Sigmoid colon (tissue), 6 donors: ENCODE measurements at regions not wholly inside any gene's neighbourhood (a gene's known extent, or its start where the extent isn't known, plus 50 kb on each side); places are given as distances from the start of the nearest gene placed in this dataset.

ENCODE experiments used
- DNase-seq: peaks from one replicate; pipeline ENCODE4 v3.0.0-alpha.2; 2019
- H3K27ac ChIP-seq, 4 donors: fragments of 200-600 bp; sonication (generic); one replicate each; pipeline ENCODE4 v1.5.1; 2016 to 2019; ENCODE audit warnings: mild to moderate bottlenecking in 1 of 4
- H3K27me3 ChIP-seq, 3 donors: fragments of 200-600 bp; sonication (generic); one replicate each; pipeline ENCODE4 v1.5.1; 2019; ENCODE audit warnings: mild to moderate bottlenecking in 1 of 3
- H3K36me3 ChIP-seq, 4 donors: fragments of 200-600 bp; sonication (generic); one replicate each; pipeline ENCODE4 v1.5.1; 2016 to 2019
- H3K4me1 ChIP-seq, 4 donors: fragments of 200-600 bp; sonication (generic); one replicate each; pipeline ENCODE4 v1.5.1; 2017 to 2019
- H3K4me3 ChIP-seq, 4 donors: fragments of 200-600 bp; sonication (generic); one replicate each; pipeline ENCODE4 v1.5.1; 2017 to 2019; ENCODE audit warnings: mild to moderate bottlenecking in 2 of 4, moderate library complexity in 1 of 4
- H3K9me3 ChIP-seq, 4 donors: fragments of 200-600 bp in 3 of 4; sonication (generic) in 3 of 4; one replicate each; pipeline versions ENCODE4 v1.5.1 to v1.6.1; 2013 to 2019
- CTCF ChIP-seq, 4 experiments: fragments of 450-650 bp in 3 of 4; fragments of 200-600 bp in 1 of 4; IDR thresholded peaks; one replicate each; pipeline ENCODE4 v1.5.1; 2016 to 2019; ENCODE audit warnings: antibody characterized with exemption in 4 of 4, mild to moderate bottlenecking in 3 of 4, moderate library complexity in 2 of 4
- EP300 ChIP-seq, 4 donors: sonication (generic); formaldehyde crosslinking; IDR thresholded peaks; one replicate each; pipeline ENCODE4 v1.6.1; 2017; ENCODE audit warnings: antibody characterized with exemption in 4 of 4
- POLR2A ChIP-seq, 2 donors: fragments of 450-650 bp; IDR thresholded peaks; one replicate each; pipeline ENCODE4 v1.6.1; 2016; ENCODE audit warnings: antibody characterized with exemption in 2 of 2, mild to moderate bottlenecking in 2 of 2, moderate library complexity in 2 of 2
- POLR2AphosphoS5 ChIP-seq, 4 donors: sonication (generic); formaldehyde crosslinking; IDR thresholded peaks; one replicate each; pipeline ENCODE4 v1.6.1; 2017; ENCODE audit warnings: antibody characterized with exemption in 4 of 4
- WGBS, 2 donors: extraction: QIAGEN DNeasy Blood & Tissue Kit; methylation state at CpG; one replicate each; pipeline ENCODE4 v1.1.7; 2013; 5-methylcytosine and 5-hydroxymethylcytosine counted together
- intact Hi-C: fragments of 100-400 bp; cut with DNase I; formaldehyde crosslinking; loops from one replicate; pipeline ENCODE4 v1.15.1; 2023
- donor health status: healthy with polysubstance abuse.
- donor health status: healthy.

- Histone ChIP-seq H3K27ac (no peak overlapping the region), H3K9me3 (peaks cover 0 to 6% (median 0%) of the 10 kb centered on the region in 4 donors), H3K27me3 (no peaks in the 10 kb centered on the region), H3K4me1 (no peaks in the 10 kb centered on the region), H3K4me3 (no peak overlapping the region), H3K36me3 (no peaks in the 10 kb centered on the region)
- WGBS, 2 donors, result 85 to 86% methylated on average over 13 of the region's 13 CpGs
- TF ChIP-seq EP300 (IDR thresholded peaks at IDR 0.05), result no peak
- no peak for TF ChIP-seq CTCF (IDR thresholded peaks at IDR 0.05)
- TF ChIP-seq POLR2AphosphoS5 (IDR thresholded peaks at IDR 0.05), result no peak
- no peak for DNase-seq
- intact Hi-C loops, result no loop called here
Observed at GRCh38 chr6:164144316-164144715, 729.8 kb downstream of the QKI start.

GRCh38 chr6:164142322-164142721 is 727.8 kb downstream of the QKI start:
- WGBS, 2 donors, result 79 to 80% methylated on average over 5 of the region's 5 CpGs
- DNase-seq, result no peak

DNA sequence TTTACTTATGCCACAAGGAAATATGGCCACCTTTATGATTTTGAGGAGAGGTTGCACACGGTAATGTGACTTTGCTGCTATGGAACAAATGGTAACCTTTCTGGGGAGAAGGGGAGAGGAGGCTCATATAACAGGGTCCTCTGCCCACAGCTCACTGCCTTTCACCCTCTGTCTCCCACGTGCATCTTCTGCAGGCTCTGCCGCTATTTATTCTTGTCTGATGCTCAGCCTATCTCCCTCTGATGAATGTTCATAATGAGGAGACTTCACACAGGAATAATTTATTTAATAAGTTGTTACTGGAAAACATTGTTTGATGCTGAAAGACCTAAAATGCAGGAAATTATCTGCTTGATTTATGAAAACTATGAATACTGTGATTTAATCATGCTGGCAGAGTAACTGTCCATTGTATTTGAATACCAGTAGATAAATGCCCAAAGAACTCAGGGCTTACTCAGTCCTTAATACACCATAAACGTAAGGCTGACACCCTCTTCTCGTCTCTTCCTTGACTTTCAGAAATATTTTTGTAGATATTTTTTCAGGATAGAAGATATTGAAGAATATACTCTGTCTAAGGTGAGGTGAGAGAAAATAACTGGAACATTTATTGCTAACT is 721.1 kb downstream of the QKI start:
- Histone ChIP-seq H3K9me3 (no peaks in the 10 kb centered on the region), H3K36me3 (no peaks in the 10 kb centered on the region), H3K27me3 (no peaks in the 10 kb centered on the region), H3K4me3 (no peak overlapping the region), H3K27ac (no peak overlapping the region), H3K4me1 (no peaks in the 10 kb centered on the region)
- intact Hi-C loops, result no loop called here
- no peak for DNase-seq
- TF ChIP-seq CTCF (IDR thresholded peaks at IDR 0.05), result no peak
- no peak for TF ChIP-seq POLR2A (IDR thresholded peaks at IDR 0.05)
- no peak for TF ChIP-seq POLR2AphosphoS5 (IDR thresholded peaks at IDR 0.05)
- no peak for TF ChIP-seq EP300 (IDR thresholded peaks at IDR 0.05)
- WGBS, 2 donors, result 82 to 87% methylated on average over 5 of the region's 5 CpGs

More at GRCh38 chr6:164142322-164142721, 727.8 kb downstream of the QKI start:
- H3K36me3 ChIP-seq, result no peaks in the 10 kb centered on the region
- H3K4me1 ChIP-seq, result no peaks in the 10 kb centered on the region
- no peak overlapping the region for H3K27ac ChIP-seq
- H3K9me3 ChIP-seq, result no peaks in the 10 kb centered on the region
- no peak overlapping the region for H3K4me3 ChIP-seq
- intact Hi-C loops, result no loop called here
- H3K27me3 ChIP-seq, result no peaks in the 10 kb centered on the region
- no peak for TF ChIP-seq EP300 (IDR thresholded peaks at IDR 0.05)
- TF ChIP-seq POLR2AphosphoS5 (IDR thresholded peaks at IDR 0.05), result no peak
- no peak for TF ChIP-seq CTCF (IDR thresholded peaks at IDR 0.05)
- TF ChIP-seq POLR2A (IDR thresholded peaks at IDR 0.05), result no peak

DNA sequence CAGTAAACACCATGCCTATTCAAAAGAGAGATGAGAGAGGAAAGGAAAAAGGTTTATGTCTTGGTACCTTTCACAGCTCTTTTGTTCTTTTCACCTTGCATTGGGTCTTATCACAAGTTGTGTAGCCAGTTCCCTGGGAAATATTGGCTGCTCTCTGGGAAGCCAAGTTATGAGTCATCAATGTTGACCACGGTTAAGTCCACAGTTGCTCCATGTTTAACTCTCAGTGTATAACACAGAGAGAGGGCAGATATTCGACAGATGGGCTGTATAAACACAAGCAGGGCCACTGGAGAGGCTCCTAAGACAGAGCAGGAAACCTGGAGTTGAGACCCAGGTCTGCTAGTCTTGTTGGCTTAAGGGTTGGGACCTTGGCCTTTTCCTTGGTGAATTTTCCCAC is 718.6 kb downstream of the QKI start:
- Histone ChIP-seq H3K27ac (no peak overlapping the region), H3K4me3 (no peak overlapping the region), H3K36me3 (no peaks in the 10 kb centered on the region), H3K9me3 (no peaks in the 10 kb centered on the region), H3K4me1 (no peaks in the 10 kb centered on the region), H3K27me3 (no peaks in the 10 kb centered on the region)
- intact Hi-C loops, result no loop called here
- no peak for DNase-seq
- WGBS, 2 donors, result 27 to 50% methylated on average over 2 of the region's 2 CpGs
- TF ChIP-seq POLR2AphosphoS5 (IDR thresholded peaks at IDR 0.05), result no peak
- no peak for TF ChIP-seq CTCF (IDR thresholded peaks at IDR 0.05)
- no peak for TF ChIP-seq POLR2A (IDR thresholded peaks at IDR 0.05)
- no peak for TF ChIP-seq EP300 (IDR thresholded peaks at IDR 0.05)

- no peaks in the 10 kb centered on the region for H3K4me1 ChIP-seq
- H3K9me3 ChIP-seq, result no peaks in the 10 kb centered on the region
- no peak for TF ChIP-seq POLR2AphosphoS5 (IDR thresholded peaks at IDR 0.05)
- no peak for TF ChIP-seq EP300 (IDR thresholded peaks at IDR 0.05)
- TF ChIP-seq POLR2A (IDR thresholded peaks at IDR 0.05), result no peak
- H3K36me3 ChIP-seq, result no peaks in the 10 kb centered on the region
- H3K27ac ChIP-seq, result no peak overlapping the region
- intact Hi-C loops, result no loop called here
- no peak overlapping the region for H3K4me3 ChIP-seq
- no peaks in the 10 kb centered on the region for H3K27me3 ChIP-seq
- WGBS, 2 donors, result 61 to 78% methylated on average over 2 of the region's 2 CpGs
- no peak for DNase-seq
Observed at GRCh38 chr6:164130585-164130984, 716.1 kb downstream of the QKI start.
